ENCODE measurements at regions not wholly inside any gene's neighbourhood (a gene's known extent, or its start where the extent isn't known, plus 50 kb on each side); places are given as distances from the start of the nearest gene placed in this dataset.

DNA sequence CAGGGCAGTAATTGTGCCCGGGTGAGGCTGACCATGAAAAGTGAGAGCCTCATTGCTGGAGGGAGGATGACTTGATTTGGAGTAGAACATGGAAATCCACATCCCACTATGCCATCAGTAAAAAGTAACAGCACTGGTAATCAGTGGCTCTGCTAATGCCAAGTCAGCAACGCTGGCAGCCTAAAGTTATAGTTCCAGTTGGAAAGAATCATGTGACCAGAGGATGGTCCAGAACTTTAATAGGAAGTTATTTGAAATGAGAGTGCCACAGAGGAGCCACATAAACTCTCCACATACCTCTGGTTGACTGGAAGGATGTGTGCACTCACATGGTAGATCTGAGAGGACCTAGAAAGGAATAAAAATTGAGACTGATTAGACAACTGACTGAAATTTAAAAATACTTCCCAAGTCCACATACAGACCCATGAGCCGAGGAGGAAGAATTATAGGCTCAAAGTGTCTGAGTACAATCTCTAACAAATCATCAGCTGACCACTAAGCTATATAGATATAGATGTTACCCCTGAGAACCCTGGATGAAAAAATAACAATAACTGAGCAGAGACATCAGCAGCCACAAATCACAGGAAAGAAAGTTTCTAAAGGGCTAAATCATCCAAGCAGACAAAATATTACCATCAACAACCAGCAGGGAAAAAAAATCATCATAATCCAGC lies 346.8 kb downstream of the STK39 start:
- Histone ChIP-seq H3K9me3 (no peaks in the 10 kb centered on the region), H3K27me3 (no peaks in the 10 kb centered on the region), H3K27ac (no peak overlapping the region), H3K4me1 (no peaks in the 10 kb centered on the region), H3K36me3 (no peaks in the 10 kb centered on the region), H3K4me3 (no peak overlapping the region)
- WGBS, 2 donors = 78 to 88% methylated on average over 3 of the region's 3 CpGs
- DNase-seq = no peak
- intact Hi-C loops (cut with DNase I) = no loop called here
- TF ChIP-seq, protein P1, sequence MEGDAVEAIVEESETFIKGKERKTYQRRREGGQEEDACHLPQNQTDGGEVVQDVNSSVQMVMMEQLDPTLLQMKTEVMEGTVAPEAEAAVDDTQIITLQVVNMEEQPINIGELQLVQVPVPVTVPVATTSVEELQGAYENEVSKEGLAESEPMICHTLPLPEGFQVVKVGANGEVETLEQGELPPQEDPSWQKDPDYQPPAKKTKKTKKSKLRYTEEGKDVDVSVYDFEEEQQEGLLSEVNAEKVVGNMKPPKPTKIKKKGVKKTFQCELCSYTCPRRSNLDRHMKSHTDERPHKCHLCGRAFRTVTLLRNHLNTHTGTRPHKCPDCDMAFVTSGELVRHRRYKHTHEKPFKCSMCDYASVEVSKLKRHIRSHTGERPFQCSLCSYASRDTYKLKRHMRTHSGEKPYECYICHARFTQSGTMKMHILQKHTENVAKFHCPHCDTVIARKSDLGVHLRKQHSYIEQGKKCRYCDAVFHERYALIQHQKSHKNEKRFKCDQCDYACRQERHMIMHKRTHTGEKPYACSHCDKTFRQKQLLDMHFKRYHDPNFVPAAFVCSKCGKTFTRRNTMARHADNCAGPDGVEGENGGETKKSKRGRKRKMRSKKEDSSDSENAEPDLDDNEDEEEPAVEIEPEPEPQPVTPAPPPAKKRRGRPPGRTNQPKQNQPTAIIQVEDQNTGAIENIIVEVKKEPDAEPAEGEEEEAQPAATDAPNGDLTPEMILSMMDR (IDR thresholded peaks at IDR 0.05) = no peak

DNA sequence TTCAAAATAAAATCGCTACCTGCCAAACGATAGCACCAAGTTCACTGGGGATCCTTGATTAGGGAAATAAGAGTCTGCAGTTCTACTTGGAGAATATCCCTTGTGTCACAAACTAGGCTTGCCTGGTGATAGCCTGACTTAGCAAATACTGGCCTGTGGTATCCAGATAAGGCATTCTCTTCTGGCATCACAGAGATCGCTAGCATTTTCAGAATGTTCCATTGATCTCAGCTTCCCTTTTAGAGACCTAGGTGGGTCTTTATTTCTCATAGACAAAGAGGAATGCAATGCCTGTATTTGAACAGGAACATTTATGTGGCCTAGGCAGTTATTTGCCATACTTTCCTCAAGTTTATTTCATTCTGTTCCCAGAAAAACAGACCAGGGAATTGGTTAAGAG lies 349.1 kb downstream of the STK39 start:
- Histone ChIP-seq H3K27ac (no peak overlapping the region), H3K4me1 (no peaks in the 10 kb centered on the region), H3K36me3 (no peaks in the 10 kb centered on the region), H3K4me3 (no peak overlapping the region), H3K27me3 (no peaks in the 10 kb centered on the region), H3K9me3 (no peaks in the 10 kb centered on the region)
- 70 to 87% methylated on average over 3 of the region's 3 CpGs for WGBS, 2 donors
- no peak for TF ChIP-seq POLR2A (IDR thresholded peaks at IDR 0.05)
- TF ChIP-seq, protein P1 (IDR thresholded peaks at IDR 0.05) = no peak
- DNase-seq = no peak
- intact Hi-C loops (cut with DNase I) = no loop called here

DNA sequence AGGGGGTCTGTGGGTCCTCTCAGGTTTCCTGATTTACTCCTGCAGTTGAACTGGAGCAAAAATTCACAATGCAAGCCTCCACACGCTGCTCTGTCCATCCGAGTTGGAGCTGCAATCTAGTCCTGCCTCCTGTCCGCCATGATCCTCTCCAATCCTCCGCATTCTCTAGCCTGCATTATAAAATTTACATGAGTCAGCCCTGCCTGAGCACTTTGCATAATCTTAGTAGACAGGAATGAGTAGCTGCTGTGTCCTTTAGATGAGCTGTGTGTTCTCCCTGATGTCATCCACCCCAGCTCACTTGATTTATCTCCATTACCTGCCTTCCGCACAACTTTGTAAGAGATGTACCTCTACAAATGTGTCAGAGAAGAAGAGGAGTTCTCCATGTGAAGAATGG lies 355.6 kb downstream of the STK39 start:
- no peak for DNase-seq
- Histone ChIP-seq H3K36me3 (no peaks in the 10 kb centered on the region), H3K27me3 (no peaks in the 10 kb centered on the region), H3K9me3 (peaks cover 0 to 6% (median 0%) of the 10 kb centered on the region in 3 donors), H3K4me3 (no peak overlapping the region), H3K4me1 (no peaks in the 10 kb centered on the region), H3K27ac (no peak overlapping the region)
- WGBS, 2 donors = 56 to 89% methylated on average over 5 of the region's 5 CpGs
- intact Hi-C loops (cut with DNase I) = no loop called here
- TF ChIP-seq POLR2A (IDR thresholded peaks at IDR 0.05) = no peak
- TF ChIP-seq, protein P1 (IDR thresholded peaks at IDR 0.05) = no peak

DNA sequence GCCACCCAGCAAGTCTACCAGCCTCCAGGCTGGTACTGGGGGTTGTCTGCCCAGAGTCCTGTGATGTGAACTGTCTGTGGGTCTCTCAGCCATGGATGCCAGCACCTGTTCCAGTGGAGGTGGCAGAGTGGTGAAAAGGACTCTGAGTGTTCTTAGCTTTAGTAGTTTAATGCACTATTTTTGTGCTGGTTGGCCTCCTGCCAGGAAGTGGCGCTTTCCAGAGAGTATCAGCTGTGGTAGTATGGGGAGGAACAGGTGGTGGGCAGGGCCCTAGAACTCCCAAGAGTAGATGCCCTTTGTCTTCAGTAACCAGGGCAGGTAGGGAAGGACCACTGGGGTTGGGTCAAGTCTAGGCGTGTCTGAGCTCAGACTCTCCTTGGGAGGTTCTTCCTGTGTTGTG lies 356.7 kb downstream of the STK39 start:
- no peaks in the 10 kb centered on the region for H3K4me1 ChIP-seq
- DNase-seq = no peak
- intact Hi-C loops (cut with DNase I) = no loop called here
- 69 to 100% methylated on average over 1 to 2 of the region's 2 CpGs for WGBS, 2 donors
- H3K9me3 ChIP-seq = peaks cover 0 to 6% (median 0%) of the 10 kb centered on the region in 3 donors
- no peak overlapping the region for H3K4me3 ChIP-seq
- no peaks in the 10 kb centered on the region for H3K27me3 ChIP-seq
- H3K36me3 ChIP-seq = no peaks in the 10 kb centered on the region
- no peak overlapping the region for H3K27ac ChIP-seq
- TF ChIP-seq, protein P1 (IDR thresholded peaks at IDR 0.05) = no peak
- no peak for TF ChIP-seq POLR2A (IDR thresholded peaks at IDR 0.05)

DNA sequence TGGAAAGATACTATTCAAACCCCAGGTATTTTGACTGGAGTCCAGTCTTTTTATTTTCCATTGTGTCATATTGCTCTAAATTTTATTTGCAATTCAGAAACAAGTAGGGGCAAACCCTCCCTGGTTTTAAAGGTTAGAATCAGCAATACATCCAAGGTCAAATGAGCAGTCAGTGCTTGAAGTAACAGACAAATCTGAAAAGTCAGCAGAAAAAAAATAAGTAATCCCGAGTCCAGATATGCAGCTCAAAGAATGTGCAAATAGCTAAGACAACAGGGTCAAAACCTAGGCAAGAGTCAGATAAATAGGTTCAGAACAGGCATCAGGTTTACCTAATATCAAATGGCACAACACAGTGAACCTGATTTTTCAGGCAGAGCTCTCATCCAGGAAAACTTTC lies 367.0 kb downstream of the STK39 start:
- TF ChIP-seq, protein P1 (IDR thresholded peaks at IDR 0.05) = no peak
- no peak for TF ChIP-seq POLR2A (IDR thresholded peaks at IDR 0.05)
- intact Hi-C loops (cut with DNase I) = no loop called here
- no peaks in the 10 kb centered on the region for H3K36me3 ChIP-seq
- no peaks in the 10 kb centered on the region for H3K4me1 ChIP-seq
- no peaks in the 10 kb centered on the region for H3K27me3 ChIP-seq
- H3K27ac ChIP-seq = no peak overlapping the region
- H3K4me3 ChIP-seq = no peak overlapping the region
- no peak for DNase-seq
- 35 to 53% methylated on average over 1 of the region's 1 CpG for WGBS, 2 donors
- H3K9me3 ChIP-seq = no peaks in the 10 kb centered on the region
